ENCODE measurements at regions not wholly inside any gene's neighbourhood (a gene's known extent, or its start where the extent isn't known, plus 50 kb on each side); places are given as distances from the start of the nearest gene placed in this dataset.

- H3K79me2 ChIP-seq (ENCODE audit: insufficient read depth, low read length) = no peaks in the 10 kb centered on the region
- H3K4me2 ChIP-seq (ENCODE audit: insufficient read depth, low read length) = no peak overlapping the region
- no peaks in the 10 kb centered on the region for H3K36me3 ChIP-seq (ENCODE audit: insufficient read depth, low read length)
- H3K9ac ChIP-seq (ENCODE audit: low read depth, low read length) = no peak overlapping the region
- H3K27ac ChIP-seq (ENCODE audit: low read length) = no peak overlapping the region
- peaks cover 4% of the 10 kb centered on the region for H3K27me3 ChIP-seq (ENCODE audit: insufficient read depth, low read length, poor library complexity)
- no peaks in the 10 kb centered on the region for H3K9me3 ChIP-seq (ENCODE audit: insufficient read depth, low read length, severe bottlenecking)
- no peak overlapping the region for H3K4me3 ChIP-seq (ENCODE audit: low read depth in 1 of 2, low read length in 2 of 2)
- no peak for TF ChIP-seq EZH2 (IDR thresholded peaks at IDR 0.05; ENCODE audit: borderline replicate concordance, low read depth, low read length, severe bottlenecking)
- no peak for TF ChIP-seq CTCF (IDR thresholded peaks at IDR 0.05; ENCODE audit: borderline replicate concordance, extremely low read depth, low read length, poor library complexity, severe bottlenecking)
- H2AFZ ChIP-seq (ENCODE audit: low read depth, low read length) = no peak overlapping the region
- no peaks in the 10 kb centered on the region; the same call in 1 of the 2 replicates for H3K4me1 ChIP-seq (ENCODE audit: insufficient read depth, low read length)
- ATAC-seq (ENCODE audit: insufficient read depth, low read depth) = no peak
- DNase-seq = no peak
- no peaks in the 10 kb centered on the region for H4K20me1 ChIP-seq (ENCODE audit: insufficient read depth, low read length)
Observed at GRCh38 chr14:101075801-101076413, 172.4 kb upstream of the RTL1 start.

GRCh38 chr14:101076451-101077198 lies 173.1 kb upstream of the RTL1 start:
- Histone ChIP-seq H3K36me3 (ENCODE audit: insufficient read depth, low read length) (no peaks in the 10 kb centered on the region), H2AFZ (ENCODE audit: low read depth, low read length) (no peak overlapping the region), H3K27ac (ENCODE audit: low read length) (no peak overlapping the region), H3K4me1 (ENCODE audit: insufficient read depth, low read length) (no peaks in the 10 kb centered on the region; the same call in 1 of the 2 replicates), H3K4me2 (ENCODE audit: insufficient read depth, low read length) (no peak overlapping the region), H3K9ac (ENCODE audit: low read depth, low read length) (no peak overlapping the region), H3K9me3 (ENCODE audit: insufficient read depth, low read length, severe bottlenecking) (no peaks in the 10 kb centered on the region), H4K20me1 (ENCODE audit: insufficient read depth, low read length) (no peaks in the 10 kb centered on the region), H3K4me3 (ENCODE audit: low read depth in 1 of 2, low read length in 2 of 2) (no peak overlapping the region), H3K79me2 (ENCODE audit: insufficient read depth, low read length) (no peaks in the 10 kb centered on the region), H3K27me3 (ENCODE audit: insufficient read depth, low read length, poor library complexity) (peaks cover 4% of the 10 kb centered on the region)
- DNase-seq (peak; percentile 2), ATAC-seq (ENCODE audit: insufficient read depth, low read depth) (no peak)
- TF ChIP-seq CTCF (IDR thresholded peaks at IDR 0.05; ENCODE audit: borderline replicate concordance, extremely low read depth, low read length, poor library complexity, severe bottlenecking) = no peak
- no peak for TF ChIP-seq EZH2 (IDR thresholded peaks at IDR 0.05; ENCODE audit: borderline replicate concordance, low read depth, low read length, severe bottlenecking)

- DNase-seq (peak; percentile 54), ATAC-seq (ENCODE audit: insufficient read depth, low read depth) (peak; percentile 70)
- no peaks in the 10 kb centered on the region for H3K79me2 ChIP-seq (ENCODE audit: insufficient read depth, low read length)
- H3K4me3 ChIP-seq (ENCODE audit: low read depth in 1 of 2, low read length in 2 of 2) = no peak overlapping the region
- H4K20me1 ChIP-seq (ENCODE audit: insufficient read depth, low read length) = no peaks in the 10 kb centered on the region
- no peak for TF ChIP-seq CTCF (IDR thresholded peaks at IDR 0.05; ENCODE audit: borderline replicate concordance, extremely low read depth, low read length, poor library complexity, severe bottlenecking)
- TF ChIP-seq EZH2 (IDR thresholded peaks at IDR 0.05; ENCODE audit: borderline replicate concordance, low read depth, low read length, severe bottlenecking) = no peak
- no peaks in the 10 kb centered on the region; the same call in 1 of the 2 replicates for H3K4me1 ChIP-seq (ENCODE audit: insufficient read depth, low read length)
- H3K27ac ChIP-seq (ENCODE audit: low read length) = no peak overlapping the region
- no peaks in the 10 kb centered on the region for H3K9me3 ChIP-seq (ENCODE audit: insufficient read depth, low read length, severe bottlenecking)
- H3K9ac ChIP-seq (ENCODE audit: low read depth, low read length) = no peak overlapping the region
- H3K36me3 ChIP-seq (ENCODE audit: insufficient read depth, low read length) = no peaks in the 10 kb centered on the region
- peaks cover 4% of the 10 kb centered on the region for H3K27me3 ChIP-seq (ENCODE audit: insufficient read depth, low read length, poor library complexity)
- H2AFZ ChIP-seq (ENCODE audit: low read depth, low read length) = no peak overlapping the region
- no peak overlapping the region for H3K4me2 ChIP-seq (ENCODE audit: insufficient read depth, low read length)
Observed at GRCh38 chr14:101077481-101078074, 174.1 kb upstream of the RTL1 start.
